NCI-H1105 (cell line): ENCODE measurements at regions not wholly inside any gene's neighbourhood (a gene's known extent, or its start where the extent isn't known, plus 50 kb on each side); places are given as distances from the start of the nearest gene placed in this dataset.
A peak's percentile ranks its signal among the peaks of the same experiment; 100 is the strongest.
"Not testable (repeated sequence)": the region's sequence is repeated elsewhere in the genome, so short reads cannot be mapped to it uniquely, and the experiment has no call there.

Experiments
- DNase-seq: peaks from one replicate; lab custom pipeline; 2025; lab: John Stamatoyannopoulos, UW

DNA sequence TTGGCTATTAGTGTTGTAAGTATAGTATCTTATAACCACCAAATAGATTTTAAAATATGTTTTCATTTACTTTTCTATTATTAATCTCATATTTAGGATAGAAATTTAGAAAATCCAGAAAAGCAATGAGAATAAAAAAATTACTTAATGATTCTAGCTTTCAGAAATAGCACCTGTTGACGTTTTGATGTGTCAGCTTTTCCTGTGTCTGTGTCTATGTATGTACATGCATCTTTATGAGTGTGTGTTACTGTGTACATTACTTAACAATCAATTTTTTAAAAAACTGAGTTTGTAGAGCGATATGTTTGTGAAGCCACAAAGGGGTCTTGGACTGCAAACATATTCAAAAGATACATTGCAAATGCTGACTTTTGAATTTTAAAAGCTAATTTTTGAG is 526.9 kb downstream of the BCKDHB start:
- no peak for DNase-seq

DNA sequence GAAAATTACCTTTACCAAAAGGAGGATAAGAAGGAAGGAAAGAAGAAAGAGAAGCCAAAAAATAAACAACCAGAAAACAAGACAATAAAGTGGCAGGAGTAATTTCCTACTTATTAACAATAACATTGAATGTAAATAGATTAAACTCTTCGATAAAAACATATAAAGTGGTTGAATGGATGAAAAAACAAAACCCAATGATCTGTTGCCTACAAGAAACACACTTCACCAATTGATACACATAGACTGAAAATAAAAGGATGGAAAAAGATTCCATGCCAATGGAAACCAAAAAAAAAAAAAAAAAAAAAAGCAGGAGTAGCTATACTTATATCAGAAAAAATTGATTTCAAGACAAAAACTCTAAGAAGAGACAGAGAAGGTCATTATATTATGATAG is 518.9 kb downstream of the BCKDHB start:
- DNase-seq, result no peak

DNA sequence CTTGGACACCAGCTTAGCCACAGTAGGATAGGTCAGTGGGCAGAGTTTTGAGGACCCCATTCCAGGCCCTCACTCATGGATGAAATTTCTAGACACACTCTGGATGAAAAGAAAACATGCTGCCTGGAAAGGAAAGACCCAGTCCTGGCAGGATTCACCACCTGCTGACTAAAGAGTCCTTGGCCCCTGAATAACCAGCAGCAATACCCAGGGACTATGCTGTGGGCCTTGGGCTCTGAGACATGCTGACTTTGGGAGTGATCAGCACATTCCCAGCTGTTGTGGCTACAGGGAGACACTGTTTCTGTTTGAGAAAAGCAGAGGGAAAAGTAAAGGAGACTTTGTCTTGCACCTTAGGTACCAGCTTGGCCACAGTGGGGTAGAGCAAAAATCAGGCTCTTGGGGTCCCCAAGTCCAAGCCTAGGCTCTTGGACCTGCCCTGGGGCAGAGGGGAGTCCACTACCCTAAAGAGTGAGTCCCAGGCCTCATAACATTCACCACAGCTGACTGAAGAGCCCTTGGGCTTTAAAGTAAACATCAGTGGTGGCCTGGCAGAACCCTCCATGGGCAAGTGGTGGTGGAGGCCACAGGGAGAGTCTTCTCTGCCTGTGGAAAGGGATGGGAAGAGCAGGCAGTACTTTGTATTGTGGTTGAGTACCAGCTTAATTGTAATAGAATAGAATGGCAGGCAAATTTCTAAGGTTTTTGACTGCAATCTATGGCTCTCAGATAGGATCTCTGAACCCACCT is 516.8 kb downstream of the BCKDHB start:
- no peak for DNase-seq

DNA sequence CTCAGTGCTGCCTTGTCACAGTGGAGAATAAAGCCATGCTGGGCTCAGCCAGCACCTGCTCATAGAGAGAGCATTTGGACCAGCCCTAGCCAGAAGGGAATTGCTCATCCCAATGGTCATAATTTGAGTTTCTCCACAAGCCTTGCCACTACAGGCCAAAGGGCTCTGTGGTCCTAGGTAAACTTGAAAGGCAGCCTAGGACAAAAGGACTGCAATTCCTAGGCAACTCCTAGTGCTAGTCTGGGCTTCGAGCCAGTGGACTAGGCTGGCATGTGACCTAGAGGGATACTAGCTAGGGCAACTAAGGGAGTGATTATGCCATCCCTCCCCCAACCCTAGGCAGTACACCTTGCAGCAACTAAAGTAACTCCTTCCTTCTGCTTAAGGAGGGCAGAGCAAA is 516.2 kb downstream of the BCKDHB start:
- DNase-seq, result no peak

DNA sequence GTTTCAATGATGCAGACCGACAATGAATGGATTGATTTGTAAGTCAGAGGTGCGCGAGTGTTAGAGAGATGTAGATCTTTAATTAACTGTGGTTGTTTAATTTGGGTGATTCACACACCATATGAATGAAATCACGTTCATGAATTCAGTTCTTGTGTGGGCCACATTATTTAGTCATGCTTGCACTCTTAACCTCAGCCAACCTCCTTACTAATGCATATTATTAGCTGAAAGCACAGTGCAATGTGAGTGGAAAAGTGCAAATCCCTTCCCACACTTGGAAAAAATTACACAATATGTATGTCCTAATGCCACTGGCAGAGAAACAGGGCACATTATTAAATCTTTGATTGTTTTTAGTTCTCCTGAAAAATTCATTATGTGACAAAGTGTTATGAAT is 512.5 kb downstream of the BCKDHB start:
- no peak for DNase-seq

DNA sequence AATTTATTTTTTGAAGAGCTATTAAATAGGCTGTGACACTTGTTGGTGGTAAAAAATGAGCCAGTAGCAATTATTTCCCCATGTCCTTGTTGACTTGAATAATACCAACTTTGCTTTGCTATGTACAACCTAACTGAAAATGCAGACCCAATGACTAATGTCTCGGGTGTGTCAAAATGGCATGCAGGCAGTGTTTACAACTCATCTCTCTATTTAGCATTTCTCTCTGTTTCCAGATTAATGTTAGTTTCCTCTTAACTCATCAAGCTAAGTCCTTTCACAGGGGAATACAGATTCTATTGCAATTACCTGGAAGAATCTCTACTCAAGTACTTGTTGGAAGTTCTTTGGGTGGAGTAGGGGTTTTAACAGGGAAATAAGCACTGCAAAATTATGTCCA is 504.4 kb downstream of the BCKDHB start:
- DNase-seq, result no peak

DNA sequence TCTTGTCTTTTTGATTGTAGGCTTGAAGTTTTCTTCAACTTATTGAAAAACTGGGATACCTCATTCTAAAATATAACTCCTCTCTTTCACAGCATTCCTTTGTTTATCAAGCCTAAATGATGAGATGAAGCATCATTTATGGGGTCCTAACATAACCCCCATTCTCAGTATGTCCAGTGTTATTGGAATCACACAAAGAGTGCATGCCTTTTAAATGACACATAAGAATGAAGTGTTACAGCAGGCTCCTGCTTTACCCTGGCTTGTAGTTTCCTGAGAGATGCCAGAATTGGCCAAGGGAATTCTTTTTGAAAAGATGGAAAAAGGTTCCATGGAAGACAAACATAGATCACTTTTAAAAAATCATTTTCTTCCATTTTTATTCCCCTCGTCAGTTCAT is 502.4 kb downstream of the BCKDHB start:
- no peak for DNase-seq

DNA sequence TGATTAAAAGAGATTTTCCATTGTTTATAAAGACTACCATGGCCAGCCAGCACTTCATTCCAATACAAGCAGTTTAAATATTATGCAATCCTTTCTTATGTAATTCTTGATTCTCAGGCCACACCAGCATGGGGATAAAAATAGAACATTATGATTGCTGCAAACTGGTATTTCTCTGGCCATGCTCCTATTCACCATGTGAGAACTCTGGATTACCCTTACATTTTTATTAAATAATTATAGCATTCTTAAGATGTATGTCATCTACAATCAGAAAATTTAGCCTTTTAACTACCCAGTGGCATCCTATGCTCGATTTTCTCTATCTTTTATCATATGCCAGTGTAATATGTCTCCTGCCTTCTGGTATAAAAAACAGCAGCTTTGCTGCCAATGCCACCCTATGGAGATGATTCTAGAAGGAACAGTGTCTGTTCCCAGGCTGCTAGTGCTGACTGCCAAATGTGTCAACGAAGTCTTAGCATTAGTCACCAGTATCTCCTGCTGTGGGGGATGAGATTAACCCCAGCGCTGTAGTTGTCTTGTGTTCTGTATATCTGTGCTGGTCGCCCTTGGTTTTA is 501.4 kb downstream of the BCKDHB start:
- DNase-seq, result no peak

DNA sequence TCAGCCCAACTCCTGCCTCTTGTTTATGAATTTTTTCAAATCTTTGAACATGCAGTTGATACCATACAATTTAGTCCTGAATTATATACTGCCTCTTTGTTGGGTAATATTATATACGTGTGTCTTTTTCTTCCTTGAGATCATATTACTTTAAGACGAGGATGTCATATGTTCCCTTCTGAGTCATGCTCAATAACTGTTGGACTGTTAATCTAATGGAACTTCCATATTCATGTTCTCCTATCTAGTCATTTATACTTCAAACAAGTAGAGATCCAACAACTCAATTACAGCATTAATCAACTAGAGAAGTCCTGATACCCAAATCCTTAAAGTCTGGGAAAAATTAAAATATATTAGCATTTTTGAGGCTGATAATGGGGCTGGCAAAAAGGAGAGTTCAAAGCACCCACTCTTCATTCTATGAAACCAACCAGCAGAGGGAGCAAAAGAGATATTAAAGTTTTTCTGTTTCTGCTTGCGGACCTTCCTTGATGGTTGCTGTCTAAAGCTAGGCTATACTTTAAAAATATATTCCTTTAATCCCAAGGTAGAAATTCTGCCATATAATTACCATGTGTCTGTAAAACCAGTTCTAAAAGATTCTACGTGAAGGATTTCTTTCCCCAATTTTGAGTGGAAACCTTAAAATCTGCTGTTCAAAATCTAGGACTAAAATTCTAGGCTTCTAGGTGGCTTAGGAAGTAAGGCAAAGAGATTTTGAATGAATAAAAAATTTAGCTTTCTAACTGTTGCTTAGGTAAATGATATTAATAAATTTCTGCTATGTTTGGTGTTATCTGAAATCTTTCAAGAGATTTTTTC is 498.9 kb downstream of the BCKDHB start:
- DNase-seq, result peak; percentile 23

DNA sequence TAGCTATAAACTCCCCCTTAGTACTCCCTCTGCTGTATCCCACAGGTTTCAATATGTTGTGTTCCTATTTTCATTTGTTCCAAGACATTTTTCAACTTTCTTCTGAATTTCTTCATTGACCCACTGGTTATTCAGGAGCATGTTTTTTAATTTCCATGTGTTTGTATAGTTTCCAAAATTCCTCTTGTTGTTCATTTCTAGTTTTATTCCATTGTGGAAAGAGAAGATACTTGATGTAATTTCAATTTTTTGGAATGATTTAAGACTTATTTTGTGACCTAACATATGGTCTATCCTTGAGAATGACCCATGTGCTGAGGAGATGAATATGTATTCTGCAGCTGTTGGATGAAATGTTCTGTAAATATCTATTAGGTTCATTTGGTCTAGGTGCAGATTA is 497.2 kb downstream of the BCKDHB start:
- no peak for DNase-seq

DNA sequence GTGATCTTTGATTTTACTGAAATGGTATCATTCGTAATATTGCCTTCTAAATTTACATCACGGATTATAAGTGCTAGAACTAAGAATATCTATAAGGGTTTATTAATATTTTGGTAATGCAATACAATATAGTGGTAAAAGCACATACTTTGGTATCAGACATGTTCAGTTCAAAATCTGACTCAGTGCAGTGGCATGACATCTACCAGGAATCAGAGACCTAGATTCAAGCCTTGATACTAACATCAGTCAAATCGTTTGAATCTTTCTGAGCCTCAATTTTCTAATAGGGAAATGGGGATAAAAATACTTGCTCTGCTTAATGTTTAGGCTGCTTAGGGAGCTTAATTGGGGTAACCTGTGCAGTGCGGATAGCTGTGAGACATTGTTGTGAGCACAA is 488.0 kb downstream of the BCKDHB start:
- DNase-seq, result no peak

DNA sequence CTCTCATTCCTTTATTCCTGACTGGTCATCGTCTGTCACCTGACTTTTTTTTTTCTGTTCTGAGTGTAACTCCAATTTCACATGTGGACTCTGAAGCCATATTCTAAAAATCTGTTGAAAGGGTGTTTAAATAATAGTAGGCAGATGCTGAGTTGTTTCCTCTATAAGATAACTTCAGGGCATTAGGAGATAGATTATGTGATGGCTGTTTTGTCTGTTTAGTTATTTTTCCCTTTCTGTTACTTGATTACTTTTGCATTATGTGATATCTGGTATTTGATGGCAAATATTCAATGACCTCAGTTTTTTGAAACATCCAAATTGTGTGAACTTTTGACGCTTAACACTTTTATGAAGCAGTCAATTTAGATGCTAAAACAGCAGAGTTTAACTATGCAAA is 486.0 kb downstream of the BCKDHB start:
- DNase-seq, result no peak

DNA sequence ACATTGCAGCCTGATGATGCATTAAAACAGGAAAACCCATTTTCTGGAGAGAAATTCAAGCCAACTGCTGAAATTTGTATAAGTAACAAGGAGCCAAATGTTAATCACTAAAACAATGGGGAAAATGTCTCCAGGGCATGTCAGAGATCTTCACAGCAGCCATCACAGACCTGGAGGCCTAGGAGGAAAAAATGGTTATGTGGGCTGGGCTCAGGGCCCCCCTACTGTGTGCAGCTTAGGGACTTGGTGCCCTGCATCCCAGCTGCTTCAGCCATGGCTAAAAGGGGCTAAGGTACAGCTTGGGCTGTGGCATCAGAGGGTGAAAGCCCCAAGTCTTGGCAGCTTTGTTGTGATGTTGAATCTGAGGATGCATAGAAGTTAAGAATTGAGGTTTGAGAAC is 479.8 kb downstream of the BCKDHB start:
- DNase-seq, result no peak

DNA sequence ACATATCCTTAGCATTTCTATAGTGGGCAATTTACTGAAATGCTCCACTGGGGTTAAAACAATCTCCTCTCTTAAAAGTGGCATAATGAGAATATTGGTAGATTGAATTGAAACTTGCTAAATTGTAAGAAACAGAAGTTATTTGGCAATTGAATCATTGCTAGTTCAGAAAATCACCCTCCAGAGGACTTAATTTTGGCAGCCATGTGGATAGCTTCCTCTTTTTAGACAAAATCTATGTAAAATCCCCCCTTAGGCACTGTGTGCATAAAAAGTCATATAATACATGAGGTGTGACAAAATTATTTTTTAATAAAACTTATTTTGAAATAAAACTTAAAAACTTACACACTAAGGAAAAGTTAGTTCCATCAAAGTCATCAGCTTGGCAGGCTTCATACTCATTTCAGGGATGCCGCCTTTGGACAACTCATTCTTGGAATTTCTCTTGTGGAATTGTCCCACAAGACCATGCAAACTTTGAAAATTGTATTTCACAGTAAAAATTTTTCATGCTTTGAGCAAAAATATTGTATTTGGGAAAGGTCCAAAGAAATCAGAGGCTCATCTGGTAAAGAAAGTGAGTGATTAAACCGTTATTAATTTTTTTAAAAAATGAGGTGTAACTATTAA is 473.0 kb downstream of the BCKDHB start:
- no peak for DNase-seq

DNA sequence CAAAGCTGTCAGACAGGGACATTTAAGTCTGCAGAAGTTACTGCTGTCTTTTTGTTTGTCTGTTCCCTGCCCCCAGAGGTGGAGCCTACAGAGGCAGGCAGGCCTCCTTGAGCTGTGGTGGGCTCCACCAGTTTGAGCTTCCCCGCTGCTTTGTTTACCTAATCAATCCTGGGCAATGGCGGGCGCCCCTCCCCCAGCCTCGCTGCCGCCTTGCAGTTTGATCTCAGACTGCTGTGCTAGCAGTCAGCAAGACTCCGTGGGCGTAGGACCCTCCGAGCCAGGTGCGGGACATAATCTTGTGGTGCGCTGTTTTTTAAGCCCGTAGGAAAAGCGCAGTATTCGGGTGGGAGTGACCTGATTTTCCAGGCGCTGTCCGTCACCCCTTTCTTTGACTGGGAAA is 466.8 kb downstream of the BCKDHB start:
- not testable (repeated sequence) for DNase-seq

DNA sequence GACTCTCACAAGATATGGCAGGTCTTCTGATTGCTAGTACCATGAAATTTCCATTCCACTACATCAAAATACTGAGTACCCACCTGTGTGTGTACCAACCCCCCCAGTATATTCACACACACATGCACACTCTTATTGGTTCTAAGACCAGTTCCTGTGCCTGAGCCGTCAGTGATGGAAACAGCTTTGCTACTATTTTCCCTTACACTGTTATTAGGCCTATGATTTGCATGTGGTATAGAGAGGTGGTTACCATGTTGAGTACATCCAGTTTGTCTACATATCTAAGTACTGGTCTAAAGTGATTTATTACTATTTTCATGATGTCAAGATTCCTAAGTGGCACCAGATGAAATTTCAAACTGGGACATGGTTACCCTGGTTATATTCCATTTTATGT is 459.9 kb downstream of the BCKDHB start:
- DNase-seq, result no peak

DNA sequence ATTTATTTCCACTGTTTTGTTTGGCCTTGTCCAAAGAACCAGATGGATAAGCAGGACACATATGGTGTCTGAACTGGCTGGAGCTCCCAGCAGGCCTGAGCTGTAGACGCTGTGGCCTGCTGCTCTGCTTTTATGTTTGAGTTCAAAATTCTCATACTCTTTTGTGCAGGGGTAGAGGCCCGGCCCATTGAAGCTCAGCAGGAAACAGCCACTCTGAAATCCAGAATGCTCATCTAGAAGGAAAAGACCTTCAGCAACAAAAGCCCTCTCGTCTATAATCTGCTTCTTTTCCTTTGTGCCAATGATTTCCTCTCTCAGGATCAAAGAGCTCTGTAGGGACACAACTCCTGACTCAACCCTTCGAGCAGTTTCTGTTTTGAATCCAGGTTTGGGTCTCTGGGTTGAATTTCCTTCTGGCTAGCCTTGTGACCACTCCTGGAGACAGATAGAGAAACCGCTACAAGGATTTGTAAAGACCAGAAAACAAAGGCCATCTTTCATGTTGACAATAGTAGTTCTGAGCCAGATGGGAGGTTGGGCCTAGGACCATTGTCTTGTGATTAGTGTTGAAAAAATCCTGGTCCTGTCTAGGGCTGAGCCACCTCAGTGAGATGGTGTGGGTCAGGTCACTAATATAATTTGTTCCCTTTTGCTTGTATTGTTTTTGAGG is 446.7 kb downstream of the BCKDHB start:
- no peak for DNase-seq

DNA sequence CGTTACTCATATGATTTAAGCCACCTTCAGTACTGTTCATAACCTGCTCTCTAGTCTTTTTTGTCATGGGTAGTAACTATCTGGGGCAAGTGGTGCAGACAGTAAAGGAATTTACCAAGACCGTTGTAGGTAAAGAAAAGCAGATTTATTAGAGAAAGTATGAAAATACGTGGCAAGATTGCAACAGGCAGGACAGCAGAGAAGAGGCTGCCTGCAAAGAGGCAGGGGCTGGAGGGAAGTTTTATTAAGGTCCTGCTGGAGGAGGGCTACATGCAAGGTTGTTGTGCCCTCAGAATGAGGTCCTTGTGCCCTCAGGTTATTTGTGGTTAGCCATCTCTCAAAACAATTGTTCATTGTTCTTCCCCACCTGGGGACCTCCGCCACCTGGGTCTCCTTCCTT is 444.3 kb downstream of the BCKDHB start:
- no peak for DNase-seq

DNA sequence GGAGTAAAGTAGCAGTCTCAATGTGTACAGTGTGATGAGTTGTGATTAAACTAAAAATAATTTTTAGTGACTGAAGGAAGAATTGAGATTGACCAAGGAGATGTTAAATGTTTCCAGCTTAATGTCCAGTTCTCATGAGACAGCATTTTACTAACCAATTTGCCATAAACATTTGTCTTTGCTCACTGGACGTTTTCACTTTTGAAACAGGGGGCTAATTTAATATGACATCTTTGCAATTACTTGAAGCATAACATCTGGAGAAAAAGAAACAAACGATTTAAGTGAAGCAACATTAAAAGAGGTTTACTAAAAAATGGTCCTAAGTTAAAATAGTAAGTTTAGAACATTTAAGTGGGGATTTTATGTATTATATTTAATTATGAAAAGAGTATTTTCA is 443.8 kb downstream of the BCKDHB start:
- DNase-seq, result no peak

DNA sequence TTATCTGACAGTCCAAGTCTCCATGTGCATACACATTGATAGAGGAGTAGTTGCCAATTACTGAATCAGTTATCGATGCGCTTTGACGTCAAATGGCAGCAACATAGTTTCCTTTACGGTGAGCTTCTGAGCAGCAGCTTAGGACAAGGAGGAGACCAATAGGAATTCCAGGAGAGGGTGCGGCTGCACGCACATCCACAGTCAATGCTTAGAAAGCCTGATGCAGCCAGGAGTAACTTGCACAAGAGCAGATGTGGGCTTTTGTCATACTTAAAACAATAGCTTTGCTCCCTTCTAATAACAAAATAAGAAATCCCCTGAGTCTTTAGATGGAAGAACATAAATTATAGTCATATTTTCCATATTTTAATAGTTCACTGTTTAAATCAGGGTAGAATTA is 442.1 kb downstream of the BCKDHB start:
- DNase-seq, result no peak

DNA sequence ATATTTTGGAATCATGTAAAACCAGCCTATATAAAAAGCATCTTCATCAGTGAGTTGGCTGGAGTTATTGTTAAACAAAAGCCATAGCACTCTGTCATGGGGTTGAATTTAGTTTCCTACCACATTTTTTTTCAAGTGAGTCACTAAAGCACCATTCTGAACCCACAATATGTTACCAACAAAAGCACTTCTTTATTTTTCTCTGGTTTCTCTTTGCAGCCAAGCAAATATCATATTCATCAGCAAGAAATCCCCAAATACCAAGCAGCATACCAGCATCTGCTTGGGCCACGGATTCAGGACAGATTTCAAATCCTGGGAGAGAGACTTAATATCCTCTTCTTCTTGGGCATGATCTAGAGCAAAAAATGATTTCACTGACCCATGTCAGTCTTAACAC is 441.4 kb downstream of the BCKDHB start:
- DNase-seq, result no peak
